ENCODE measurements at regions not wholly inside any gene's neighbourhood (a gene's known extent, or its start where the extent isn't known, plus 50 kb on each side); places are given as distances from the start of the nearest gene placed in this dataset.

GRCh38 chr18:41331661-41332060, 623.4 kb upstream of the PIK3C3 start:
- Histone ChIP-seq H3K9ac (replicated peaks in 1 of 4; ENCODE audit: extremely low read depth in 1 of 4, low read depth in 3 of 4, low read length in 3 of 4) (no peak overlapping the region), H3K56ac (replicated peaks; ENCODE audit: insufficient read length, low read depth, low read length) (no peak overlapping the region), H3K23me2 (ENCODE audit: low read depth, low read length) (no peaks in the 10 kb centered on the region), H3K4ac (replicated peaks; ENCODE audit: insufficient read length, low read depth, low read length) (no peak overlapping the region), H4K20me1 (replicated peaks in 1 of 2; ENCODE audit: control insufficient read depth in 1 of 2, insufficient read depth in 2 of 2, low read length in 2 of 2) (no peaks in the 10 kb centered on the region), H3K14ac (ENCODE audit: insufficient read length) (no peak overlapping the region), H2AK5ac (ENCODE audit: low read depth, low read length) (no peak overlapping the region), H4K91ac (replicated peaks; ENCODE audit: insufficient read length, low read length) (no peak overlapping the region), H3K18ac (ENCODE audit: extremely low read depth, low read length) (no peak overlapping the region), H3K4me2 (ENCODE audit: insufficient read depth in 1 of 2, low read depth in 2 of 2, low read length in 2 of 2) (no peak overlapping the region), H3K9me3 (ENCODE audit: insufficient read depth in 2 of 2, low read depth in 1 of 2, low read length in 1 of 2) (peaks cover 5 to 14% of the 10 kb centered on the region in 2 experiments; a peak in 3 of 4 replicates), H4K5ac (ENCODE audit: insufficient read length, low read depth, low read length) (no peak overlapping the region), H3K27me3 (replicated peaks in 1 of 4; ENCODE audit: control insufficient read depth in 3 of 4, extremely low read depth in 1 of 4, insufficient read depth in 3 of 4, low read length in 3 of 4) (no peaks in the 10 kb centered on the region), H3K23ac (ENCODE audit: insufficient read length) (no peak overlapping the region), H3K79me2 (ENCODE audit: control insufficient read depth in 1 of 2, insufficient read depth in 2 of 2, low read length in 2 of 2) (no peaks in the 10 kb centered on the region), H2BK20ac (ENCODE audit: low read length) (no peak overlapping the region), H3K4me3 (ENCODE audit: extremely low read depth in 1 of 4, insufficient read depth in 2 of 4, low read depth in 3 of 4, low read length in 4 of 4) (no peak overlapping the region), H2BK12ac (ENCODE audit: low read depth, low read length) (no peak overlapping the region), H3K79me1 (ENCODE audit: low read depth, low read length) (no peaks in the 10 kb centered on the region), H3K27ac (ENCODE audit: low read depth, low read length) (no peak overlapping the region), H4K8ac (ENCODE audit: extremely low read depth, insufficient read depth, low read length) (no peak overlapping the region), H2BK120ac (replicated peaks; ENCODE audit: low read depth, low read length) (no peak overlapping the region), H2AFZ (ENCODE audit: low read length) (no peak overlapping the region), H2BK5ac (ENCODE audit: low read depth, low read length) (no peak overlapping the region), H3K36me3 (ENCODE audit: control insufficient read depth in 2 of 4, insufficient read depth in 4 of 4, low read length in 3 of 4) (peaks cover 0 to 4% (median 0%) of the 10 kb centered on the region in 4 experiments; a peak in 1 of 8 replicates), H3K4me1 (replicated peaks in 1 of 4; ENCODE audit: control insufficient read depth in 3 of 4, insufficient read depth in 4 of 4, low read length in 3 of 4) (no peaks in the 10 kb centered on the region), H2BK15ac (ENCODE audit: low read length) (no peak overlapping the region)
- no peak for DNase-seq (ENCODE audit: low read depth in 1 of 2, low spot score in 2 of 2)
- POLR2A ChIA-PET (ENCODE audit: partially characterized antibody), result no interaction called here
- TF ChIP-seq SRF (IDR thresholded peaks at IDR 0.05; ENCODE audit: low read depth, low read length) (no peak), CHD1 (IDR thresholded peaks at IDR 0.05; ENCODE audit: low read depth, low read length) (no peak), POU5F1 (IDR thresholded peaks at IDR 0.05; ENCODE audit: low read depth, low read length) (no peak), MAX (IDR thresholded peaks at IDR 0.05) (no peak), E2F6 (IDR thresholded peaks at IDR 0.05) (no peak), CTBP2 (IDR thresholded peaks at IDR 0.05; ENCODE audit: borderline replicate concordance, insufficient read depth, insufficient read length, low read length) (no peak), GABPA (IDR thresholded peaks at IDR 0.05; ENCODE audit: borderline replicate concordance, insufficient read depth, low read length) (no peak), ZNF274 (IDR thresholded peaks at IDR 0.05; ENCODE audit: borderline replicate concordance, extremely low read depth, low read length) (no peak), FOSL1 (IDR thresholded peaks at IDR 0.05; ENCODE audit: insufficient read depth, low read depth, low read length) (no peak), TAF1 (IDR thresholded peaks at IDR 0.05; ENCODE audit: low read depth, low read length) (no peak), CEBPB (IDR thresholded peaks at IDR 0.05; ENCODE audit: low read depth, low read length) (no peak), NRF1 (IDR thresholded peaks at IDR 0.05; ENCODE audit: low read depth, low read length) (no peak), TBP (IDR thresholded peaks at IDR 0.05; ENCODE audit: low read depth, low read length) (no peak), TEAD4 (IDR thresholded peaks at IDR 0.05; ENCODE audit: low read depth, low read length) (no peak)
- 87% methylated on average over 1 of the region's 1 CpG; no CpG with 5 or more reads in 1 of the 2 experiments for WGBS, 2 experiments (ENCODE audit: extremely low coverage in 1 of 2, insufficient coverage in 1 of 2, insufficient read length in 1 of 2, insufficient replicate concordance in 2 of 2, low coverage in 1 of 2, low lambda C conversion rate in 2 of 2, missing lambda C conversion rate in 1 of 2)
- no peak for FAIRE-seq
- CTCF ChIA-PET (ENCODE audit: partially characterized antibody), result interaction anchor here (1.4 kb wide), 2 partner anchors 37 to 802 kb away, joined by 4 read pairs; no protein-coding TSS in a partner anchor

Measured in H1 (cell line).